Trophoblast cell (in vitro differentiated cells and primary cell): ENCODE measurements at regions not wholly inside any gene's neighbourhood (a gene's known extent, or its start where the extent isn't known, plus 50 kb on each side); places are given as distances from the start of the nearest gene placed in this dataset.

ENCODE experiments used
- DNase-seq, 2 donors: peaks; one replicate each; pipeline ENCODE4 v3.0.0-alpha.2; 2016
- H2AFZ ChIP-seq: 2 replicates; pipeline ENCODE4 v1.6.1; 2013; ENCODE audit warnings: low read length, moderate library complexity, mild to moderate bottlenecking; ENCODE audit not compliant: insufficient read depth, poor library complexity
- H2AK5ac ChIP-seq: 2 replicates; pipeline ENCODE4 v1.6.1; 2013; ENCODE audit warnings: mild to moderate bottlenecking, low read length
- H2BK120ac ChIP-seq: 2 replicates; pipeline ENCODE4 v1.6.1; 2013; ENCODE audit warnings: low read length, mild to moderate bottlenecking, moderate library complexity; ENCODE audit not compliant: insufficient read depth, poor library complexity
- H2BK12ac ChIP-seq: 2 replicates; pipeline ENCODE4 v1.6.1; 2013; ENCODE audit warnings: mild to moderate bottlenecking, low read length, moderate library complexity
- H2BK5ac ChIP-seq: 2 replicates; pipeline ENCODE4 v1.6.1; 2013; ENCODE audit warnings: low read length, low read depth, moderate library complexity, mild to moderate bottlenecking; ENCODE audit not compliant: poor library complexity
- H3K14ac ChIP-seq: 2 replicates; pipeline ENCODE4 v1.6.1; 2013; ENCODE audit warnings: mild to moderate bottlenecking, low read length
- H3K18ac ChIP-seq: 2 replicates; pipeline ENCODE4 v1.6.1; 2013; ENCODE audit warnings: mild to moderate bottlenecking, low read length
- H3K23ac ChIP-seq: 2 replicates; pipeline ENCODE4 v1.6.1; 2013; ENCODE audit warnings: low read length
- H3K27ac ChIP-seq: 2 replicates; pipeline ENCODE4 v1.5.1; 2013; ENCODE audit warnings: low read depth, mild to moderate bottlenecking, inconsistent platforms, low read length, moderate library complexity
- H3K27me3 ChIP-seq: 2 replicates; pipeline ENCODE4 v1.6.1; 2013; ENCODE audit warnings: inconsistent platforms, mild to moderate bottlenecking, low read length, moderate library complexity; ENCODE audit not compliant: insufficient read depth
- H3K36me3 ChIP-seq, 2 experiments: 1 replicate in 1 of 2; 2 replicates in 1 of 2; pipeline ENCODE4 v1.6.1; 2013; ENCODE audit warnings: low read length in 2 of 2, mild to moderate bottlenecking in 2 of 2, moderate library complexity in 1 of 2; ENCODE audit not compliant: insufficient read depth in 2 of 2, control insufficient read depth in 1 of 2
- H3K4ac ChIP-seq: 2 replicates; pipeline ENCODE4 v1.6.1; 2013; ENCODE audit warnings: low read depth, mild to moderate bottlenecking, low read length, moderate library complexity
- H3K4me1 ChIP-seq, 2 experiments: 1 replicate in 1 of 2; 2 replicates in 1 of 2; pipeline ENCODE4 v1.6.1; 2013; ENCODE audit warnings: low read length in 2 of 2, mild to moderate bottlenecking in 2 of 2, moderate library complexity in 1 of 2; ENCODE audit not compliant: insufficient read depth in 2 of 2, control insufficient read depth in 1 of 2
- H3K4me2 ChIP-seq: 2 replicates; pipeline ENCODE4 v1.6.1; 2013; ENCODE audit warnings: inconsistent platforms, mild to moderate bottlenecking, low read length, moderate library complexity
- H3K4me3 ChIP-seq: 2 replicates; pipeline ENCODE4 v1.5.1; 2013; ENCODE audit warnings: mild to moderate bottlenecking, low read depth, low read length, inconsistent platforms
- H3K79me1 ChIP-seq: one replicate; pipeline ENCODE4 v1.6.1; 2013; ENCODE audit warnings: low read length
- H3K79me2 ChIP-seq: 2 replicates; pipeline ENCODE4 v1.6.1; 2013; ENCODE audit warnings: low read length, mild to moderate bottlenecking; ENCODE audit not compliant: control insufficient read depth, insufficient read depth, poor library complexity
- H3K9ac ChIP-seq: 2 replicates; pipeline ENCODE4 v1.6.1; 2013; ENCODE audit warnings: mild to moderate bottlenecking, low read length
- H3K9me3 ChIP-seq: 2 replicates; pipeline ENCODE4 v1.6.1; 2013; ENCODE audit warnings: low read depth, mild to moderate bottlenecking, control low read depth, inconsistent platforms, low read length; ENCODE audit not compliant: insufficient read depth
- H4K12ac ChIP-seq: 2 replicates; pipeline ENCODE4 v1.6.1; 2013; ENCODE audit warnings: low read depth, mild to moderate bottlenecking, low read length, moderate library complexity
- H4K8ac ChIP-seq: 2 replicates; pipeline ENCODE4 v1.6.1; 2013; ENCODE audit warnings: low read depth, mild to moderate bottlenecking, low read length, moderate library complexity
- H4K91ac ChIP-seq: one replicate; pipeline ENCODE4 v1.6.1; 2013; ENCODE audit warnings: low read depth, mild to moderate bottlenecking, low read length, moderate library complexity
- WGBS: extraction: QIAGEN DNeasy Blood & Tissue Kit; methylation state at CpG from one replicate; pipeline ENCODE4 v1.1.7; 2013; ENCODE audit warnings: missing lambda C conversion rate; ENCODE audit not compliant: insufficient read length, insufficient coverage; ENCODE audit errors: extremely low coverage; 5-methylcytosine and 5-hydroxymethylcytosine counted together

- Histone ChIP-seq H3K4ac (no peak overlapping the region), H3K4me1 (no peaks in the 10 kb centered on the region), H3K79me2 (no peaks in the 10 kb centered on the region), H3K4me2 (no peak overlapping the region), H3K18ac (no peak overlapping the region), H3K4me3 (no peak overlapping the region), H2AFZ (no peak overlapping the region), H2BK12ac (no peak overlapping the region), H2BK5ac (no peak overlapping the region), H3K23ac (no peak overlapping the region), H3K14ac (no peak overlapping the region), H3K9me3 (no peaks in the 10 kb centered on the region), H3K79me1 (no peaks in the 10 kb centered on the region), H4K12ac (no peak overlapping the region), H3K36me3 (no peaks in the 10 kb centered on the region), H2AK5ac (no peak overlapping the region), H3K27ac (no peak overlapping the region), H4K91ac (no peak overlapping the region), H2BK120ac (no peak overlapping the region), H3K27me3 (no peaks in the 10 kb centered on the region), H4K8ac (no peak overlapping the region), H3K9ac (no peak overlapping the region)
- no CpG with 5 or more reads among the region's 3 CpGs for WGBS
- DNase-seq, result no peak
Measured at GRCh38 chrX:4358577-4358976, 645.1 kb upstream of the PRKX start.

GRCh38 chrX:4322916-4323315 is 609.5 kb upstream of the PRKX start:
- H4K8ac ChIP-seq, result no peak overlapping the region
- no peaks in the 10 kb centered on the region for H3K27me3 ChIP-seq
- no peak overlapping the region for H3K4me2 ChIP-seq
- H2AFZ ChIP-seq, result no peak overlapping the region
- H3K27ac ChIP-seq, result no peak overlapping the region
- H3K4ac ChIP-seq, result no peak overlapping the region
- H2BK5ac ChIP-seq, result no peak overlapping the region
- H3K18ac ChIP-seq, result no peak overlapping the region
- H3K4me3 ChIP-seq, result no peak overlapping the region
- no peak overlapping the region for H4K91ac ChIP-seq
- H3K9ac ChIP-seq, result no peak overlapping the region
- H4K12ac ChIP-seq, result no peak overlapping the region
- no peak overlapping the region for H2BK120ac ChIP-seq
- no peak overlapping the region for H3K14ac ChIP-seq
- H3K36me3 ChIP-seq, result no peaks in the 10 kb centered on the region
- H2AK5ac ChIP-seq, result no peak overlapping the region
- WGBS, result no CpG with 5 or more reads among the region's 5 CpGs
- H3K79me2 ChIP-seq, result no peaks in the 10 kb centered on the region
- no peaks in the 10 kb centered on the region for H3K79me1 ChIP-seq
- H3K23ac ChIP-seq, result no peak overlapping the region
- peak; percentile 24 to 81 for DNase-seq
- no peaks in the 10 kb centered on the region for H3K9me3 ChIP-seq
- H3K4me1 ChIP-seq, result no peaks in the 10 kb centered on the region
- no peak overlapping the region for H2BK12ac ChIP-seq

GRCh38 chrX:4320436-4320947 is 607.0 kb upstream of the PRKX start:
- Histone ChIP-seq H2AFZ (no peak overlapping the region), H3K27ac (no peak overlapping the region), H3K9ac (no peak overlapping the region), H3K27me3 (no peaks in the 10 kb centered on the region), H3K23ac (no peak overlapping the region), H3K14ac (no peak overlapping the region), H2AK5ac (no peak overlapping the region), H2BK120ac (no peak overlapping the region), H2BK12ac (no peak overlapping the region), H3K9me3 (no peaks in the 10 kb centered on the region), H3K4me3 (no peak overlapping the region), H4K12ac (no peak overlapping the region), H3K4me1 (peaks cover 0 to 2% of the 10 kb centered on the region in 2 experiments), H3K4ac (no peak overlapping the region), H3K18ac (no peak overlapping the region), H4K91ac (no peak overlapping the region), H3K79me2 (no peaks in the 10 kb centered on the region), H3K36me3 (no peaks in the 10 kb centered on the region), H4K8ac (no peak overlapping the region), H3K4me2 (peak overlapping the region; percentile 19), H3K79me1 (no peaks in the 10 kb centered on the region), H2BK5ac (no peak overlapping the region)
- no CpG with 5 or more reads among the region's 9 CpGs for WGBS
- peak in 1 of 2 donors; percentile 8 for DNase-seq

- no peak overlapping the region for H2AFZ ChIP-seq
- H3K79me1 ChIP-seq, result peaks cover 1% of the 10 kb centered on the region
- peaks cover 0 to 4% of the 10 kb centered on the region in 2 experiments for H3K4me1 ChIP-seq
- H3K79me2 ChIP-seq, result no peaks in the 10 kb centered on the region
- H4K91ac ChIP-seq, result no peak overlapping the region
- no peak overlapping the region for H3K14ac ChIP-seq
- H3K9ac ChIP-seq, result no peak overlapping the region
- no peak overlapping the region for H2BK12ac ChIP-seq
- no peak overlapping the region for H3K4ac ChIP-seq
- H4K8ac ChIP-seq, result peak overlapping the region; percentile 38
- no peaks in the 10 kb centered on the region for H3K27me3 ChIP-seq
- H3K18ac ChIP-seq, result no peak overlapping the region
- no peaks in the 10 kb centered on the region for H3K9me3 ChIP-seq
- H3K36me3 ChIP-seq, result no peaks in the 10 kb centered on the region
- DNase-seq, result peak; percentile 41 to 56
- H4K12ac ChIP-seq, result no peak overlapping the region
- WGBS, result no CpG with 5 or more reads among the region's 2 CpGs
- H3K23ac ChIP-seq, result no peak overlapping the region
- no peak overlapping the region for H2AK5ac ChIP-seq
- H3K4me3 ChIP-seq, result no peak overlapping the region
- H2BK5ac ChIP-seq, result no peak overlapping the region
- H3K4me2 ChIP-seq, result no peak overlapping the region
- no peak overlapping the region for H2BK120ac ChIP-seq
- no peak overlapping the region for H3K27ac ChIP-seq
Measured at GRCh38 chrX:4315891-4316290, 602.4 kb upstream of the PRKX start.
